Keratinocyte (primary cell): ENCODE measurements at regions not wholly inside any gene's neighbourhood (a gene's known extent, or its start where the extent isn't known, plus 50 kb on each side); places are given as distances from the start of the nearest gene placed in this dataset.

Experiments
- DNase-seq: peaks from one replicate; pipeline ENCODE4 v3.0.0-alpha.2; 2011; ENCODE audit warnings: low read depth, missing footprints, low spot score
- FAIRE-seq: peaks from 2 replicates; lab custom pipeline; 2011; peaks lifted over from hg19 to GRCh38; lab: Jason Lieb, UNC
- H2AFZ ChIP-seq: 2 replicates; pipeline ENCODE4 v1.6.0; 2012; ENCODE audit warnings: low read length, control low read depth, inconsistent platforms; ENCODE audit not compliant: control insufficient read depth
- H3K27ac ChIP-seq: 2 replicates; pipeline ENCODE4 v1.5.1; 2011; ENCODE audit warnings: low read length; ENCODE audit not compliant: control insufficient read depth, insufficient read depth
- H3K27me3 ChIP-seq: 3 replicates; pipeline ENCODE4 v1.6.0; 2011; ENCODE audit warnings: low read length; ENCODE audit not compliant: control insufficient read depth, insufficient read depth; ENCODE audit errors: extremely low read depth
- H3K36me3 ChIP-seq, 2 experiments: 2 replicates in 1 of 2; 3 replicates in 1 of 2; pipeline ENCODE4 v1.5.1; 2011; ENCODE audit warnings: low read length in 2 of 2, mild to moderate bottlenecking in 1 of 2; ENCODE audit not compliant: control insufficient read depth in 2 of 2, insufficient read depth in 2 of 2; ENCODE audit errors: extremely low read depth in 1 of 2
- H3K4me1 ChIP-seq: 3 replicates; pipeline ENCODE4 v1.5.1; 2011; ENCODE audit warnings: low read length; ENCODE audit not compliant: control insufficient read depth, insufficient read depth; ENCODE audit errors: extremely low read depth
- H3K4me2 ChIP-seq: 3 replicates; pipeline ENCODE4 v1.6.0; 2011; ENCODE audit warnings: low read depth, low read length; ENCODE audit not compliant: control insufficient read depth, insufficient read depth; ENCODE audit errors: extremely low read depth
- H3K4me3 ChIP-seq, 3 experiments: fragments of 200-600 bp in 1 of 3; sonication (generic) in 1 of 3; 2 replicates in 2 of 3; 3 replicates in 1 of 3; pipeline ENCODE4 v1.5.1; 2011 to 2016; ENCODE audit warnings: low read length in 3 of 3, mild to moderate bottlenecking in 3 of 3, control low read depth in 2 of 3, inconsistent platforms in 1 of 3, low read depth in 1 of 3, mixed read lengths in 1 of 3, mixed run types in 1 of 3, moderate library complexity in 1 of 3; ENCODE audit not compliant: control insufficient read depth in 2 of 3, insufficient read depth in 2 of 3; ENCODE audit errors: extremely low read depth in 1 of 3
- H3K79me2 ChIP-seq: 2 replicates; pipeline ENCODE4 v1.6.0; 2012; ENCODE audit warnings: low read length; ENCODE audit not compliant: control insufficient read depth, insufficient read depth
- H3K9ac ChIP-seq: 3 replicates; pipeline ENCODE4 v1.6.0; 2011; ENCODE audit warnings: low read length; ENCODE audit not compliant: control insufficient read depth, insufficient read depth; ENCODE audit errors: extremely low read depth
- H3K9me1 ChIP-seq: 3 replicates; pipeline ENCODE4 v1.6.0; 2011; ENCODE audit warnings: low read length; ENCODE audit not compliant: control insufficient read depth, insufficient read depth; ENCODE audit errors: extremely low read depth
- H3K9me3 ChIP-seq: 2 replicates; pipeline ENCODE4 v1.5.1; 2012; ENCODE audit warnings: low read depth, low read length; ENCODE audit not compliant: control insufficient read depth
- H4K20me1 ChIP-seq: 3 replicates; pipeline ENCODE4 v1.6.0; 2011; ENCODE audit warnings: low read length; ENCODE audit not compliant: control insufficient read depth, insufficient read depth; ENCODE audit errors: extremely low read depth
- EZH2 ChIP-seq: IDR thresholded peaks from one replicate; pipeline ENCODE4 v1.6.1; 2012; ENCODE audit warnings: inconsistent platforms, mild to moderate bottlenecking, low read length, moderate library complexity
- dilution Hi-C: fragments of 300-500 bp; cut with MboI; formaldehyde crosslinking; loops from one replicate; pipeline ENCODE4 v1.7.0; 2020; ENCODE audit warnings: low sequenced_read_pairs; ENCODE audit not compliant: extremely low pct_ligation_motif_present
- TF ChIP-seq, protein P1 (sequence below), 3 experiments: IDR thresholded peaks in 1 of 3; conservative IDR thresholded peaks in 1 of 3; optimal IDR thresholded peaks in 1 of 3; 2 replicates in 2 of 3; 3 replicates in 1 of 3; pipeline versions ENCODE3 to v1.5.1; 2011; ENCODE audit warnings: low read length in 3 of 3, mild to moderate bottlenecking in 3 of 3, moderate library complexity in 2 of 3, control low read depth in 1 of 3, inconsistent platforms in 1 of 3; ENCODE audit not compliant: insufficient read depth in 2 of 3; ENCODE audit errors: extremely low read depth in 1 of 3

- H3K4me1 ChIP-seq = no peaks in the 10 kb centered on the region
- no peak overlapping the region for H3K4me3 ChIP-seq
- H3K4me2 ChIP-seq = no peak overlapping the region
- H4K20me1 ChIP-seq = no peaks in the 10 kb centered on the region
- H3K9me3 ChIP-seq = no peaks in the 10 kb centered on the region
- no peaks in the 10 kb centered on the region for H3K79me2 ChIP-seq
- no peaks in the 10 kb centered on the region for H3K36me3 ChIP-seq
- DNase-seq = no peak
- no peak overlapping the region for H3K27ac ChIP-seq
- dilution Hi-C loops = no loop called here
- no peaks in the 10 kb centered on the region for H3K27me3 ChIP-seq
- TF ChIP-seq, protein P1, sequence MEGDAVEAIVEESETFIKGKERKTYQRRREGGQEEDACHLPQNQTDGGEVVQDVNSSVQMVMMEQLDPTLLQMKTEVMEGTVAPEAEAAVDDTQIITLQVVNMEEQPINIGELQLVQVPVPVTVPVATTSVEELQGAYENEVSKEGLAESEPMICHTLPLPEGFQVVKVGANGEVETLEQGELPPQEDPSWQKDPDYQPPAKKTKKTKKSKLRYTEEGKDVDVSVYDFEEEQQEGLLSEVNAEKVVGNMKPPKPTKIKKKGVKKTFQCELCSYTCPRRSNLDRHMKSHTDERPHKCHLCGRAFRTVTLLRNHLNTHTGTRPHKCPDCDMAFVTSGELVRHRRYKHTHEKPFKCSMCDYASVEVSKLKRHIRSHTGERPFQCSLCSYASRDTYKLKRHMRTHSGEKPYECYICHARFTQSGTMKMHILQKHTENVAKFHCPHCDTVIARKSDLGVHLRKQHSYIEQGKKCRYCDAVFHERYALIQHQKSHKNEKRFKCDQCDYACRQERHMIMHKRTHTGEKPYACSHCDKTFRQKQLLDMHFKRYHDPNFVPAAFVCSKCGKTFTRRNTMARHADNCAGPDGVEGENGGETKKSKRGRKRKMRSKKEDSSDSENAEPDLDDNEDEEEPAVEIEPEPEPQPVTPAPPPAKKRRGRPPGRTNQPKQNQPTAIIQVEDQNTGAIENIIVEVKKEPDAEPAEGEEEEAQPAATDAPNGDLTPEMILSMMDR (optimal IDR thresholded peaks at IDR 0.05 in 1 of 3, IDR thresholded peaks at IDR 0.05 in 1 of 3, conservative IDR thresholded peaks at IDR 0.05 in 1 of 3; ENCODE audit: extremely low read depth in 1 of 3, insufficient read depth in 2 of 3, low read length in 3 of 3) = no peak
- no peak for TF ChIP-seq EZH2
- H2AFZ ChIP-seq = no peak overlapping the region
- no peak overlapping the region for H3K9ac ChIP-seq
- H3K9me1 ChIP-seq = no peaks in the 10 kb centered on the region
- FAIRE-seq = no peak
Measured at GRCh38 chr4:56206258-56206657, 181.0 kb downstream of the AASDH start.

GRCh38 chr4:56200275-56200674, 187.0 kb downstream of the AASDH start:
- DNase-seq (no peak), FAIRE-seq (no peak)
- no peak for TF ChIP-seq EZH2
- TF ChIP-seq, protein P1 (optimal IDR thresholded peaks at IDR 0.05 in 1 of 3, IDR thresholded peaks at IDR 0.05 in 1 of 3, conservative IDR thresholded peaks at IDR 0.05 in 1 of 3; ENCODE audit: extremely low read depth in 1 of 3, insufficient read depth in 2 of 3, low read length in 3 of 3) = no peak
- no peak overlapping the region for H3K27ac ChIP-seq
- no peaks in the 10 kb centered on the region for H3K79me2 ChIP-seq
- no peaks in the 10 kb centered on the region for H4K20me1 ChIP-seq
- no peak overlapping the region for H3K9ac ChIP-seq
- H3K4me2 ChIP-seq = no peak overlapping the region
- H2AFZ ChIP-seq = no peak overlapping the region
- no peaks in the 10 kb centered on the region for H3K27me3 ChIP-seq
- H3K36me3 ChIP-seq = no peaks in the 10 kb centered on the region
- dilution Hi-C loops = no loop called here
- no peak overlapping the region for H3K4me3 ChIP-seq
- H3K9me3 ChIP-seq = no peaks in the 10 kb centered on the region
- no peaks in the 10 kb centered on the region for H3K4me1 ChIP-seq
- no peaks in the 10 kb centered on the region for H3K9me1 ChIP-seq
